ENCODE measurements at regions not wholly inside any gene's neighbourhood (a gene's known extent, or its start where the extent isn't known, plus 50 kb on each side); places are given as distances from the start of the nearest gene placed in this dataset.

- TF ChIP-seq ZNF384 (IDR thresholded peaks at IDR 0.05; ENCODE audit: borderline replicate concordance, low read depth, low read length) (no peak), SMAD5 (IDR thresholded peaks at IDR 0.05; ENCODE audit: low read depth) (no peak), IRF5 (IDR thresholded peaks at IDR 0.05; ENCODE audit: borderline replicate concordance) (no peak), NFXL1 (IDR thresholded peaks at IDR 0.05; ENCODE audit: borderline replicate concordance) (no peak), PAX8 (IDR thresholded peaks at IDR 0.05) (no peak), CHD4 (IDR thresholded peaks at IDR 0.05) (no peak), STAT3 (IDR thresholded peaks at IDR 0.05; ENCODE audit: low read depth, low read length) (no peak)
Observed at GRCh38 chr10:36178616-36179015, 536.5 kb upstream of the FZD8 start (continued).

DNA sequence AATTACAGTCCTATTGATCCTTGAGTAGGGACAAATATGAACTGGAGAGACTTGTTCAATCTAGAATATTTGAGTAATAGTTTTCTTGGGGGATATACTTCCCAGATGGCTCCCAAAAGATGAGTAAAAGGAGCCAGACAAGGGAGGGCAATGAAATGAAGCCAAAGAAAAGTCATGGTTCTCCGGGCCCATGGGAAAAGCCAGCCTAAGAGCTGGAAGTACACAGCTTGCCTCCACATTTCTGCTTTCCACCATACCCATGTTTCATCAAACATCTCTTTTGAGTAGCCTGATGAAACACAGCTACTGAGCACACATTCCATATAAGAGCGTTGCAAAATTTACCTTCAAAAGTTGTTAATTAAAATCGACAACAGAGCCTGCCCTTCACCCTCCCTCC is 535.0 kb upstream of the FZD8 start:
- DNase-seq (ENCODE audit: low read depth, low spot score) = no peak
- Histone ChIP-seq H4K20me1 (ENCODE audit: control insufficient read depth, insufficient read depth) (no peaks in the 10 kb centered on the region), H3K36me3 (ENCODE audit: control insufficient read depth in 2 of 2, insufficient read depth in 2 of 2, low read length in 1 of 2) (no peaks in the 10 kb centered on the region), H3K79me2 (ENCODE audit: control insufficient read depth, insufficient read depth, low read length) (no peaks in the 10 kb centered on the region), H3K27me3 (replicated peaks in 1 of 2; ENCODE audit: control insufficient read depth in 2 of 2, insufficient read depth in 2 of 2, low read length in 1 of 2) (no peaks in the 10 kb centered on the region), H3K27ac (ENCODE audit: control insufficient read depth, insufficient read depth) (no peak overlapping the region), H3K9me3 (replicated peaks; ENCODE audit: control insufficient read depth, insufficient read depth, low read length) (no peaks in the 10 kb centered on the region; the same call in 2 of the 3 replicates), H3K4me2 (ENCODE audit: control insufficient read depth, insufficient read depth) (no peak overlapping the region), H3K4me3 (no peak overlapping the region), H3K9ac (ENCODE audit: control insufficient read depth, insufficient read depth, low read length) (no peak overlapping the region), H2AFZ (ENCODE audit: control insufficient read depth, low read depth, low read length) (no peak overlapping the region), H3K4me1 (ENCODE audit: control insufficient read depth, insufficient read depth, low read length) (no peaks in the 10 kb centered on the region)
- RAD21 ChIA-PET (ENCODE audit: unreplicated experiment) = no interaction called here
- SMC1A ChIA-PET (ENCODE audit: uncharacterized antibody, unreplicated experiment) = no interaction called here
- CTCF ChIA-PET = no interaction called here
- intact Hi-C loops (cut with micrococcal nuclease; ENCODE audit: unreplicated experiment) (no loop called here), in situ Hi-C loops (cut with MboI) (no loop called here)
- POLR2A ChIA-PET = no interaction called here
- 18% methylated on average over 3 of the region's 3 CpGs for WGBS (ENCODE audit: insufficient coverage, insufficient replicate concordance, low lambda C conversion rate, missing lambda C conversion rate)
- no peak for ATAC-seq
- BruUV-seq (replicated peaks) = no TSS peak
- FAIRE-seq = no peak
- TF ChIP-seq PAX5 (IDR thresholded peaks at IDR 0.05; ENCODE audit: borderline replicate concordance, low read depth, low read length) (no peak), PAX8 (IDR thresholded peaks at IDR 0.05) (no peak), RAD51 (IDR thresholded peaks at IDR 0.05) (no peak), KAT2A (conservative IDR thresholded peaks at IDR 0.05; ENCODE audit: control insufficient read depth, low read depth, low read length) (no peak), JUND (IDR thresholded peaks at IDR 0.05; ENCODE audit: low read depth, low read length) (no peak), MEF2B (IDR thresholded peaks at IDR 0.05; ENCODE audit: partially characterized antibody, poor library complexity, severe bottlenecking) (no peak), HDAC6 (IDR thresholded peaks at IDR 0.05; ENCODE audit: unreplicated experiment) (no peak), BRCA1 (IDR thresholded peaks at IDR 0.05; ENCODE audit: low read depth, low read length) (no peak), ASH2L (IDR thresholded peaks at IDR 0.05; ENCODE audit: borderline replicate concordance, low read depth) (no peak), FOXM1 (IDR thresholded peaks at IDR 0.05; ENCODE audit: low read depth, low read length) (no peak), RELA (IDR thresholded peaks at IDR 0.05; ENCODE audit: borderline replicate concordance, partially characterized antibody) (no peak), MYB (IDR thresholded peaks at IDR 0.05; ENCODE audit: borderline replicate concordance, low read depth, low read length) (no peak), SMC3 (IDR thresholded peaks at IDR 0.05; ENCODE audit: borderline replicate concordance, low read length) (no peak), RELB (IDR thresholded peaks at IDR 0.05; ENCODE audit: low read depth) (no peak), IRF3 (IDR thresholded peaks at IDR 0.05) (no peak)
